Transverse colon (tissue), 4 donors: ENCODE measurements at regions not wholly inside any gene's neighbourhood (a gene's known extent, or its start where the extent isn't known, plus 50 kb on each side); places are given as distances from the start of the nearest gene placed in this dataset.
A peak's percentile ranks its signal among the peaks of the same experiment; 100 is the strongest.

Source experiments
- DNase-seq: peaks from one replicate; pipeline ENCODE4 v3.0.0-alpha.2; 2019
- H3K27ac ChIP-seq, 4 donors: fragments of 200-600 bp; sonication (generic); 2 replicates each; pipeline ENCODE4 v1.5.1; 2016 to 2018; ENCODE audit warnings: inconsistent platforms in 4 of 4
- H3K27me3 ChIP-seq: fragments of 200-600 bp; sonication (generic); 2 replicates; pipeline ENCODE4 v1.5.1; 2017; ENCODE audit warnings: inconsistent platforms
- H3K36me3 ChIP-seq, 4 donors: fragments of 200-600 bp; sonication (generic); 2 replicates each; pipeline ENCODE4 v1.5.1; 2017 to 2019; ENCODE audit warnings: inconsistent platforms in 4 of 4
- H3K4me1 ChIP-seq, 4 donors: fragments of 200-600 bp; sonication (generic); 2 replicates each; pipeline ENCODE4 v1.5.1; 2017 to 2020; ENCODE audit warnings: inconsistent platforms in 4 of 4
- H3K4me3 ChIP-seq, 4 donors: fragments of 200-600 bp; sonication (generic); 1 replicate in 1 of 4; 2 replicates in 3 of 4; pipeline versions ENCODE4 v1.5.1 to v1.6.1; 2017 to 2019; ENCODE audit warnings: inconsistent platforms in 4 of 4
- H3K9me3 ChIP-seq, 2 donors: fragments of 200-600 bp; sonication (generic); 2 replicates each; pipeline ENCODE4 v1.5.1; 2017 to 2019; ENCODE audit warnings: inconsistent platforms in 2 of 2
- EP300 ChIP-seq: sonication (generic); formaldehyde crosslinking; IDR thresholded peaks from one replicate; pipeline ENCODE4 v1.6.1; 2017; ENCODE audit warnings: antibody characterized with exemption, low read depth
- POLR2A ChIP-seq: fragments of 450-650 bp; IDR thresholded peaks from one replicate; pipeline ENCODE4 v1.6.1; 2016; ENCODE audit warnings: antibody characterized with exemption, mild to moderate bottlenecking, moderate library complexity
- POLR2AphosphoS5 ChIP-seq, 3 donors: sonication (generic); formaldehyde crosslinking; IDR thresholded peaks; one replicate each; pipeline ENCODE4 v1.6.1; 2016; ENCODE audit warnings: antibody characterized with exemption in 3 of 3
- WGBS, 2 donors: methylation state at CpG; one replicate each; pipeline ENCODE4 v1.1.5; 2018; ENCODE audit warnings: low coverage in 1 of 2; 5-methylcytosine and 5-hydroxymethylcytosine counted together
- in situ Hi-C, 4 donors: fragments of 200-750 bp; cut with MboI; loops; one replicate each; pipeline versions ENCODE4 v1.15.0 to v1.15.1; 2017; ENCODE audit warnings: low sequenced_read_pairs in 3 of 4, low pct_ligation_motif_present in 1 of 4, low pct_unique_long_range_greater_than_20kb in 1 of 4
- intact Hi-C: fragments of 100-400 bp; cut with DNase I; formaldehyde crosslinking; loops from one replicate; pipeline ENCODE4 v1.15.1; 2023; ENCODE audit warnings: low total_unique reads
- TF ChIP-seq, protein P1 (sequence below), 5 experiments: fragments of 200-600 bp in 3 of 5; fragments of 450-650 bp in 2 of 5; sonication (generic) in 3 of 5; IDR thresholded peaks; 1 replicate in 2 of 5; 2 replicates in 3 of 5; pipeline ENCODE4 v1.5.1; 2016 to 2017; ENCODE audit warnings: antibody characterized with exemption in 5 of 5, inconsistent platforms in 3 of 5, mild to moderate bottlenecking in 2 of 5, moderate library complexity in 1 of 5

DNA sequence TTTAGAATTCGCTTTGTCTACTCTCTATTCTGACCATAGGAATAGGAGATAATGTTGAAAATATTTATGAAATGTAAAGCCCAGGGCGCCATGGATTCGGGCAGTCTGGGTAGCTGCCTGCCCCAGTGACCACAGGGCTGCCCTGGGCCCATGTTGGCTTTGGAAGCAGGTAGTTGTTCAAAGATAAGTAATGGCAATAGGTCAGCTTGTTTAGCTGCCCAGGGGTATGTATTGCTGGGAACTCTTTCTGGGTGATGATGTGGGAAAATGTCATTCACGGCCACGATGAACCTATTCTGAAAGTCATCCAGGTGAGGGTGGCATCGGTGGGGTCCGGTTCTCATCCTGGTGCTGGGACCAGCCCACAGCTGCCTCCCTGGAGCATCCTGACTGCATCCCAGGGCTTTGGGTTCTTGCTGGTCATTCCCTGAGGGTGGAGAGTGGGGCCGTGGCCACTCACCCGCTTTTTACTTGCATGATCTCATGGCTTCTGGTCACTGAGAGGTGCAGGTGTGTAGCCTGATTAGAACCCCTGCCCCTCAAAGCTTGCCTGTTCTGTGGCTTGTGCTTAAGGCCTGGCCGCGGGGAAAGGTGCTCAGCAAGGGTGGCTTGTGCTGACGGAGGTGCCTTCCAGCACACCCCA lies 102.8 kb downstream of the ERMARD start:
- intact Hi-C loops: no loop called here
- 91 to 100% methylated on average over 1 to 12 of the region's 12 CpGs for whole genome bisulfite sequencing, 2 donors
- Histone ChIP-seq H3K27me3 (no peaks in the 10 kb centered on the region), H3K9me3 (no peaks in the 10 kb centered on the region), H3K4me1 (no peaks in the 10 kb centered on the region), H3K4me3 (no peak overlapping the region), H3K27ac (no peak overlapping the region), H3K36me3 (no peaks in the 10 kb centered on the region)
- in situ Hi-C loops: no loop called here
- no peak for DNase-seq
- TF ChIP-seq, protein P1, sequence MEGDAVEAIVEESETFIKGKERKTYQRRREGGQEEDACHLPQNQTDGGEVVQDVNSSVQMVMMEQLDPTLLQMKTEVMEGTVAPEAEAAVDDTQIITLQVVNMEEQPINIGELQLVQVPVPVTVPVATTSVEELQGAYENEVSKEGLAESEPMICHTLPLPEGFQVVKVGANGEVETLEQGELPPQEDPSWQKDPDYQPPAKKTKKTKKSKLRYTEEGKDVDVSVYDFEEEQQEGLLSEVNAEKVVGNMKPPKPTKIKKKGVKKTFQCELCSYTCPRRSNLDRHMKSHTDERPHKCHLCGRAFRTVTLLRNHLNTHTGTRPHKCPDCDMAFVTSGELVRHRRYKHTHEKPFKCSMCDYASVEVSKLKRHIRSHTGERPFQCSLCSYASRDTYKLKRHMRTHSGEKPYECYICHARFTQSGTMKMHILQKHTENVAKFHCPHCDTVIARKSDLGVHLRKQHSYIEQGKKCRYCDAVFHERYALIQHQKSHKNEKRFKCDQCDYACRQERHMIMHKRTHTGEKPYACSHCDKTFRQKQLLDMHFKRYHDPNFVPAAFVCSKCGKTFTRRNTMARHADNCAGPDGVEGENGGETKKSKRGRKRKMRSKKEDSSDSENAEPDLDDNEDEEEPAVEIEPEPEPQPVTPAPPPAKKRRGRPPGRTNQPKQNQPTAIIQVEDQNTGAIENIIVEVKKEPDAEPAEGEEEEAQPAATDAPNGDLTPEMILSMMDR (IDR thresholded peaks at IDR 0.05): no peak
- no peak for TF ChIP-seq EP300
- TF ChIP-seq POLR2AphosphoS5 (IDR thresholded peaks at IDR 0.05): no peak
- TF ChIP-seq POLR2A: no peak

- intact Hi-C loops: no loop called here
- Histone ChIP-seq H3K27ac (no peak overlapping the region), H3K27me3 (no peaks in the 10 kb centered on the region), H3K36me3 (no peaks in the 10 kb centered on the region), H3K9me3 (no peaks in the 10 kb centered on the region), H3K4me1 (no peaks in the 10 kb centered on the region), H3K4me3 (no peak overlapping the region)
- no peak for DNase-seq
- TF ChIP-seq POLR2A (no peak), POLR2AphosphoS5 (IDR thresholded peaks at IDR 0.05) (no peak), EP300 (no peak)
- TF ChIP-seq, protein P1 (IDR thresholded peaks at IDR 0.05): no peak
- 80 to 87% methylated on average over 6 to 20 of the region's 20 CpGs for WGBS, 2 donors
- in situ Hi-C loops: no loop called here
Measured at GRCh38 chr6:169853196-169854082, 102.0 kb downstream of the ERMARD start.

DNA sequence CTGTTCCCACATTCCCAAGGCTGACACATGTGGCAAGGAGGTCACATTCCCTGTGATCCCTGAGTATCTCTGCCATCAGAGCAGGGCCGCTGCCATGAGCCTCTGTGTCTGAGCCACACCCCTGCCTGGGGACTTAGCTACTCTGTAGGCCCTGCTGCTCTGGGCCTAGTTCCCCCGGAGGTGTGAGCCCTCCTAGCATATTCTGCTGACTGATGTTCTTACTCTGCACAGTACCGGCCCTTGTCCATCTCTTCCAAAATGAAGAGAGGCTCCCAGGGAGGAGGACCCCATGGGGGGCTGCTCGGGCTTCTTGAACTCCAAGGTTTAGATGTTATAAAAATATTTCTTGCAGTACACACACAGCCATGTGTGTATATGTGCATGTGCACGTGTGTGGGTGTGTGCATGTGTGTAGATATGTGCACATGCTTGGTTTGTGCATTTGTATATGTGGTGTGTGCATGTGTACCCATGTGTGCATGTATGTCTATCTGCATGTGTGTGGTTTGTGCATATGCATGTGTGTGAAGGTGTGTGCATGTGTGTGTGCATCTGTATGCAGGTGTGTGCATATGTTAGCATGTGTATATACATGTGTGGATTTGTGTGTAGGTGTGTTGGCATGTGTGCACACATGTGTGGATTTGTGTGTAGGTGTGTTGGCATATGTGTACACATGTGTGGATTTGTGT lies 101.2 kb downstream of the ERMARD start:
- no peaks in the 10 kb centered on the region for H3K9me3 ChIP-seq
- H3K4me3 ChIP-seq: no peak overlapping the region
- TF ChIP-seq POLR2AphosphoS5 (IDR thresholded peaks at IDR 0.05) (no peak), POLR2A (no peak), EP300 (no peak)
- TF ChIP-seq, protein P1 (IDR thresholded peaks at IDR 0.05): no peak
- H3K27ac ChIP-seq: peak overlapping the region; percentile 16 to 67 (median 63)
- DNase-seq: no peak
- 78 to 100% methylated on average over 1 to 5 of the region's 5 CpGs for WGBS, 2 donors
- in situ Hi-C loops (no loop called here), intact Hi-C loops (no loop called here)
- no peaks in the 10 kb centered on the region for H3K36me3 ChIP-seq
- no peaks in the 10 kb centered on the region for H3K27me3 ChIP-seq
- H3K4me1 ChIP-seq: no peaks in the 10 kb centered on the region
